HepG2 (cell line): ENCODE measurements at regions not wholly inside any gene's neighbourhood (a gene's known extent, or its start where the extent isn't known, plus 50 kb on each side); places are given as distances from the start of the nearest gene placed in this dataset.

ENCODE experiments used
- ATAC-seq: fragments of 200-7000 bp; cut with Tn5 transposase; 3 replicates; pipeline ENCODE4 v1.9.1; 2020; ENCODE audit warnings: mild to moderate bottlenecking, moderate library complexity
- BruUV-seq: library from RNA; stranded (reverse); fragments of 400-500 nt; replicated peaks from 2 replicates; lab custom pipeline; 2021; lab: Mats Ljungman, UMichigan
- CTCF ChIA-PET: fragments of 300-600 bp; formaldehyde crosslinking; extraction: SDS; loops from one replicate; lab custom pipeline; 2021; ENCODE audit warnings: low total read pairs, inconsistent platforms, low intra/inter-chr PET ratio; lab: Yijun Ruan, JAX
- POLR2A ChIA-PET: fragments of 350-600 bp; sonication (Branson Sonifier 250); formaldehyde crosslinking; loops from one replicate; lab custom pipeline; 2020; ENCODE audit warnings: antibody characterized with exemption, inconsistent platforms; lab: Yijun Ruan, JAX
- DNase-seq: peaks from one replicate; pipeline ENCODE4 v3.0.0-alpha.2; 2015; ENCODE audit warnings: low spot score
- FAIRE-seq: peaks from 3 replicates; lab custom pipeline; 2011; peaks lifted over from hg19 to GRCh38; lab: Jason Lieb, UNC
- H2AFZ ChIP-seq: one replicate; pipeline ENCODE4 v1.6.1; 2011; ENCODE audit warnings: low read length, inconsistent platforms
- H3K27ac ChIP-seq: fragments of 300-600 bp; 3 replicates; pipeline ENCODE4 v1.8.0; 2011; ENCODE audit warnings: mixed run types, mild to moderate bottlenecking, mixed read lengths, low read length, inconsistent platforms; ENCODE audit not compliant: insufficient read depth; ENCODE audit errors: extremely low read length
- H3K27me3 ChIP-seq, 2 experiments: fragments of 200-600 bp in 1 of 2; 2 replicates in 1 of 2; 3 replicates in 1 of 2; pipeline versions ENCODE4 v1.6.0 to v1.8.0; 2011; ENCODE audit warnings: low read length in 2 of 2, mild to moderate bottlenecking in 2 of 2, moderate library complexity in 2 of 2, inconsistent platforms in 1 of 2; ENCODE audit not compliant: insufficient read depth in 2 of 2, control insufficient read depth in 1 of 2
- H3K36me3 ChIP-seq, 2 experiments: fragments of 200-600 bp in 1 of 2; replicated peaks in 1 of 2; 2 replicates in 1 of 2; 3 replicates in 1 of 2; pipeline versions ENCODE4 v1.5.1 to v1.8.0; 2011; ENCODE audit warnings: low read length in 2 of 2, inconsistent platforms in 1 of 2; ENCODE audit not compliant: insufficient read depth in 2 of 2, control insufficient read depth in 1 of 2
- H3K4me1 ChIP-seq: 2 replicates; pipeline ENCODE4 v1.5.1; 2012; ENCODE audit warnings: low read length, inconsistent platforms; ENCODE audit not compliant: insufficient read depth
- H3K4me2 ChIP-seq: 2 replicates; pipeline ENCODE4 v1.6.0; 2011; ENCODE audit warnings: low read depth, low read length, inconsistent platforms
- H3K4me3 ChIP-seq, 3 experiments: fragments of 200-600 bp in 1 of 3; sonication (generic), shearing (Covaris generic) in 1 of 3; replicated peaks in 1 of 3; 2 replicates each; pipeline ENCODE4 v1.5.1; 2011 to 2016; ENCODE audit warnings: low read length in 3 of 3, inconsistent platforms in 2 of 3, low read depth in 2 of 3, mild to moderate bottlenecking in 2 of 3, control low read depth in 1 of 3, mixed read lengths in 1 of 3; ENCODE audit not compliant: insufficient read depth in 1 of 3
- H3K79me2 ChIP-seq: one replicate; pipeline ENCODE4 v1.6.1; 2011; ENCODE audit warnings: low read length, inconsistent platforms; ENCODE audit not compliant: insufficient read depth
- H3K9ac ChIP-seq: 2 replicates; pipeline ENCODE4 v1.6.0; 2011; ENCODE audit warnings: mild to moderate bottlenecking, low read depth, low read length, inconsistent platforms; ENCODE audit not compliant: insufficient read depth
- H3K9me3 ChIP-seq: 2 replicates; pipeline ENCODE4 v1.5.1; 2012; ENCODE audit warnings: mild to moderate bottlenecking, low read length
- H4K20me1 ChIP-seq: 2 replicates; pipeline ENCODE4 v1.6.0; 2011; ENCODE audit warnings: inconsistent platforms, mild to moderate bottlenecking, low read length, moderate library complexity; ENCODE audit not compliant: insufficient read depth
- GRHL1 ChIP-seq: sonication (generic); formaldehyde crosslinking; conservative IDR thresholded peaks from 2 replicates; pipeline ENCODE4 v1.8.0; 2022; ENCODE audit warnings: missing genetic modification reagents
- HNF1B ChIP-seq: sonication (generic); formaldehyde crosslinking; IDR thresholded peaks from 2 replicates; pipeline ENCODE4 v1.5.1; 2020; ENCODE audit warnings: mild to moderate bottlenecking, moderate library complexity, missing genetic modification reagents
- PITX1 ChIP-seq: sonication (generic); formaldehyde crosslinking; IDR thresholded peaks from 2 replicates; pipeline ENCODE4 v1.5.1; 2020; ENCODE audit warnings: mild to moderate bottlenecking, missing genetic modification reagents
- SP1 ChIP-seq, 2 experiments: fragments of 450-650 bp in 1 of 2; sonication (generic) in 1 of 2; formaldehyde crosslinking in 1 of 2; IDR thresholded peaks; 2 replicates each; pipeline versions ENCODE4 v1.4.0 to v1.6.1; 2016 to 2020; ENCODE audit warnings: missing genetic modification reagents in 1 of 2
- ZNF816 ChIP-seq: sonication (generic); formaldehyde crosslinking; IDR thresholded peaks from 2 replicates; pipeline ENCODE4 v1.8.0; 2022; ENCODE audit warnings: missing genetic modification reagents, mild to moderate bottlenecking, borderline replicate concordance
- WGBS: methylation state at CpG from one replicate; pipeline ENCODE4 v1.1.6; 2017; ENCODE audit warnings: low lambda C conversion rate; 5-methylcytosine and 5-hydroxymethylcytosine counted together
- in situ Hi-C: cut with HindIII; loops from 2 replicates; pipeline ENCODE4 v1.10.0; 2017; ENCODE audit warnings: low pct_unique_long_range_greater_than_20kb; ENCODE audit not compliant: extremely low pct_ligation_motif_present
- intact Hi-C: fragments of 100-400 bp; cut with micrococcal nuclease; formaldehyde crosslinking; loops from one replicate; pipeline ENCODE4 v1.10.0; 2022; ENCODE audit not compliant: unreplicated experiment

GRCh38 chr2:182481676-182482075 lies 54.8 kb upstream of the PDE1A start:
- TF ChIP-seq PITX1 (no peak), SP1 (IDR thresholded peaks at IDR 0.05) (no peak), SP1 (CRISPR knock-in tag; IDR thresholded peaks at IDR 0.05) (no peak), ZNF816 (CRISPR knock-in tag) (no peak), HNF1B (CRISPR knock-in tag) (no peak)
- Histone ChIP-seq H3K27me3 (no peaks in the 10 kb centered on the region), H3K4me3 (no peak overlapping the region), H3K9ac (no peak overlapping the region), H2AFZ (no peak overlapping the region), H3K4me1 (no peaks in the 10 kb centered on the region), H3K9me3 (no peaks in the 10 kb centered on the region), H3K79me2 (no peaks in the 10 kb centered on the region), H3K27ac (no peak overlapping the region), H3K4me2 (no peak overlapping the region), H4K20me1 (no peaks in the 10 kb centered on the region), H3K36me3 (no peaks in the 10 kb centered on the region)
- no peak for ATAC-seq
- no TSS peak for BruUV-seq
- FAIRE-seq = no peak
- intact Hi-C loops (no loop called here), in situ Hi-C loops (no loop called here)
- DNase-seq = no peak
- WGBS = 0% methylated on average over 2 of the region's 2 CpGs
- ChIA-PET CTCF (no interaction called here), POLR2A (no interaction called here)

GRCh38 chr2:182482511-182482910 lies 55.7 kb upstream of the PDE1A start:
- H3K9me3 ChIP-seq = no peaks in the 10 kb centered on the region
- no peak for DNase-seq
- no peak overlapping the region for H3K27ac ChIP-seq
- H3K36me3 ChIP-seq = no peaks in the 10 kb centered on the region
- POLR2A ChIA-PET = no interaction called here
- BruUV-seq = no TSS peak
- no peaks in the 10 kb centered on the region for H3K27me3 ChIP-seq
- H2AFZ ChIP-seq = no peak overlapping the region
- H3K4me1 ChIP-seq = no peaks in the 10 kb centered on the region
- CTCF ChIA-PET = no interaction called here
- H4K20me1 ChIP-seq = no peaks in the 10 kb centered on the region
- in situ Hi-C loops = no loop called here
- WGBS = 5% methylated on average over 2 of the region's 2 CpGs
- no peak overlapping the region for H3K4me3 ChIP-seq
- no peaks in the 10 kb centered on the region for H3K79me2 ChIP-seq
- FAIRE-seq = no peak
- intact Hi-C loops = no loop called here
- H3K4me2 ChIP-seq = no peak overlapping the region
- ATAC-seq = no peak
- no peak overlapping the region for H3K9ac ChIP-seq
- no peak for TF ChIP-seq GRHL1
